K562 (cell line): ENCODE measurements at regions not wholly inside any gene's neighbourhood (a gene's known extent, or its start where the extent isn't known, plus 50 kb on each side); places are given as distances from the start of the nearest gene placed in this dataset.
"Not testable (repeated sequence)": the region's sequence is repeated elsewhere in the genome, so short reads cannot be mapped to it uniquely, and the experiment has no call there.

Experiments
- ATAC-seq: fragments of 200-7000 bp; cut with Tn5 transposase; 3 replicates; pipeline ENCODE4 v1.9.1; 2020; ENCODE audit warnings: moderate library complexity
- BruUV-seq: library from RNA; stranded (reverse); fragments of 400-500 nt; replicated peaks from 2 replicates; lab custom pipeline; 2021; lab: Mats Ljungman, UMichigan
- CTCF ChIA-PET: fragments of 300-600 bp; formaldehyde crosslinking; extraction: SDS; loops from one replicate; lab custom pipeline; 2021; ENCODE audit warnings: low intra/inter-chr PET ratio; lab: Yijun Ruan, JAX
- POLR2A ChIA-PET: fragments of 300-600, 350-650 bp; sonication (Branson Sonifier 250); formaldehyde crosslinking; extraction: SDS; loops from one replicate; lab custom pipeline; 2021; ENCODE audit warnings: antibody characterized with exemption, inconsistent platforms; lab: Yijun Ruan, JAX
- DNase-seq, 4 experiments: peaks; one replicate each; pipeline versions ENCODE4 v3.0.0 to v3.0.0-alpha.2; 2011 to 2018; ENCODE audit warnings: low spot score in 3 of 4, mixed read lengths in 3 of 4; ENCODE audit errors: extremely low read depth in 1 of 4
- FAIRE-seq: peaks from 2 replicates; lab custom pipeline; 2011; peaks lifted over from hg19 to GRCh38; lab: Jason Lieb, UNC
- H2AFZ ChIP-seq: 2 replicates; pipeline ENCODE4 v1.6.0; 2011; ENCODE audit warnings: low read depth, low read length, control low read depth, inconsistent platforms
- H3K27ac ChIP-seq: fragments of 200-600 bp; 3 replicates; pipeline ENCODE4 v1.8.0; 2011; ENCODE audit warnings: low read depth, mild to moderate bottlenecking, control low read depth, inconsistent platforms, low read length, moderate library complexity, mixed read lengths; ENCODE audit errors: extremely low read depth
- H3K27me3 ChIP-seq, 2 experiments: fragments of 300-600 bp in 1 of 2; 2 replicates in 1 of 2; 3 replicates in 1 of 2; pipeline versions ENCODE4 v1.6.0 to v1.8.0; 2011; ENCODE audit warnings: inconsistent platforms in 2 of 2, low read length in 2 of 2, mild to moderate bottlenecking in 1 of 2, mixed read lengths in 1 of 2, moderate library complexity in 1 of 2; ENCODE audit not compliant: control insufficient read depth in 2 of 2, insufficient read depth in 2 of 2
- H3K36me3 ChIP-seq: fragments of 300-600 bp; 3 replicates; pipeline ENCODE4 v1.8.0; 2011; ENCODE audit warnings: mild to moderate bottlenecking, low read length, inconsistent platforms; ENCODE audit not compliant: control insufficient read depth, insufficient read depth
- H3K4me1 ChIP-seq, 2 experiments: fragments of 200-600 bp in 1 of 2; replicated peaks in 1 of 2; 2 replicates in 1 of 2; 3 replicates in 1 of 2; pipeline versions ENCODE4 v1.5.1 to v1.8.0; 2011; ENCODE audit warnings: inconsistent platforms in 2 of 2, low read length in 2 of 2, mild to moderate bottlenecking in 1 of 2, mixed read lengths in 1 of 2, moderate library complexity in 1 of 2; ENCODE audit not compliant: control insufficient read depth in 2 of 2, insufficient read depth in 2 of 2
- H3K4me2 ChIP-seq: 2 replicates; pipeline ENCODE4 v1.6.1; 2011; ENCODE audit warnings: low read length, control low read depth, inconsistent platforms, mixed read lengths; ENCODE audit not compliant: insufficient read depth
- H3K4me3 ChIP-seq: fragments of 200-600 bp; sonication (generic), shearing (Covaris generic); 2 replicates; pipeline ENCODE4 v1.5.1; 2016; ENCODE audit warnings: control low read depth, inconsistent platforms
- H3K79me2 ChIP-seq: fragments of 200-600 bp; 3 replicates; pipeline ENCODE4 v1.8.0; 2011; ENCODE audit warnings: low read length, inconsistent platforms; ENCODE audit not compliant: control insufficient read depth, insufficient read depth
- H3K9ac ChIP-seq, 2 experiments: 2 replicates each; pipeline versions ENCODE4 v1.6.0 to v1.6.1; 2011; ENCODE audit warnings: low read depth in 2 of 2, low read length in 2 of 2, control low read depth in 1 of 2, inconsistent platforms in 1 of 2, mild to moderate bottlenecking in 1 of 2, mixed read lengths in 1 of 2; ENCODE audit not compliant: insufficient read depth in 1 of 2
- H3K9me1 ChIP-seq: one replicate; pipeline ENCODE4 v1.6.0; 2011; ENCODE audit warnings: inconsistent platforms, mild to moderate bottlenecking, low read length, moderate library complexity; ENCODE audit not compliant: control insufficient read depth, insufficient read depth
- H3K9me3 ChIP-seq: replicated peaks from 2 replicates; pipeline ENCODE4 v1.5.1; 2011; ENCODE audit warnings: low read depth, low read length, inconsistent platforms; ENCODE audit not compliant: control insufficient read depth, insufficient read depth
- H4K20me1 ChIP-seq: replicated peaks from 2 replicates; pipeline ENCODE4 v1.6.1; 2011; ENCODE audit warnings: low read length, inconsistent platforms, mixed read lengths; ENCODE audit not compliant: control insufficient read depth, insufficient read depth
- NFATC3 ChIP-seq: fragments of 450-650 bp; IDR thresholded peaks from 2 replicates; pipeline ENCODE4 v1.6.1; 2017; ENCODE audit warnings: mild to moderate bottlenecking
- ZNF212 ChIP-seq: fragments of 450-650 bp; formaldehyde crosslinking; IDR thresholded peaks from 2 replicates; pipeline ENCODE4 v1.4.0; 2020; ENCODE audit warnings: mild to moderate bottlenecking
- WGBS: fragments of 100-300 bp; shearing (Covaris generic); methylation state at CpG from one replicate; pipeline ENCODE4 v1.1.6; 2016; ENCODE audit warnings: low coverage, mixed read lengths; ENCODE audit not compliant: insufficient coverage; ENCODE audit errors: missing lambda C conversion rate; 5-methylcytosine and 5-hydroxymethylcytosine counted together
- in situ Hi-C: fragments of 300-500 bp; cut with MboI; formaldehyde crosslinking; loops from 4 replicates; pipeline ENCODE4 v1.15.0; 2018; ENCODE audit warnings: inconsistent platforms, mixed read lengths
- intact Hi-C: fragments of 100-400 bp; cut with micrococcal nuclease; formaldehyde crosslinking; loops from 2 replicates; pipeline ENCODE4 v1.14.2; 2022

DNA sequence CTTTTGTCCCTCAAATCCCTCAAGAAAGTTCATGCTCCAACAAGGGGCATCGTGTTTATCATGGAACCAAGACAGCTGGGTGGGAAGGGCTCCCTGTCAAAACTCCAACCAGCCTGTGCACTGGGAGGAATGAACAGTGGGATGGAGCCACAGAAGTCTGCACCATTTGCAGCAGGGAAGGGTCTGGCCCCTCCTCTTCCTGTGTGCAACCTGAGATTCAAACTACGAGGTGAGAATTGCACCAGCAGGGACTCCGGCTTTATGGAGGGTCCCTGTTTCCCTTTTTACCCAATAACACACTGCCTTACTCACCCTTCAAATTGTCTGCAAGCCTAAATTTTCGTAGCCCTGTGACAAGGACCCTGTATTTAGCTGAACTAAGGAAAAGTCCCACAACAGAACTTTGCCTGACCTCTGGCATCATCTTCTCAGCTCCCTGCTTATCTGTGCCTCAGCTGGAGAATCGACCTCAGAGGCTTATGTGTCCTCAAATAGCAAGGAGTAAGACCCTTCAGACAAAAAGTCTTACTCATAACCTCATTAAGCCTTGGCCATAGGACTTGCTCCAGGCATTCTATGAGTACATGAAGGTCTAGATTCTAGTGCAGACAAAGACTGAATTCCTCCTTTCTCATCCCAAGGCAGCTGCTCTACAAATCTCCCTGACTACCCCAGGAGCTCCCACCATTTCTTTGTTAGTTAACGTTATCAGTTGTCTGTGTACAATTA is 178.3 kb upstream of the SERPINE2 start:
- no peak overlapping the region for H3K4me2 ChIP-seq
- ATAC-seq (no peak), DNase-seq (no peak), FAIRE-seq (no peak)
- TF ChIP-seq NFATC3 (no peak), ZNF212 (CRISPR knock-in tag) (no peak)
- no peak overlapping the region for H3K4me3 ChIP-seq
- 0% methylated on average over 3 of the region's 6 CpGs for WGBS
- in situ Hi-C loops (no loop called here), intact Hi-C loops (no loop called here)
- no peaks in the 10 kb centered on the region for H3K27me3 ChIP-seq
- CTCF ChIA-PET, result no interaction called here
- H3K27ac ChIP-seq, result no peak overlapping the region
- BruUV-seq, result no TSS peak
- no peak overlapping the region for H3K9ac ChIP-seq
- H4K20me1 ChIP-seq, result no peaks in the 10 kb centered on the region
- no peaks in the 10 kb centered on the region for H3K4me1 ChIP-seq
- POLR2A ChIA-PET, result no interaction called here
- no peak overlapping the region for H2AFZ ChIP-seq
- no peaks in the 10 kb centered on the region for H3K79me2 ChIP-seq
- H3K9me1 ChIP-seq, result no peaks in the 10 kb centered on the region
- no peaks in the 10 kb centered on the region for H3K9me3 ChIP-seq
- H3K36me3 ChIP-seq, result no peaks in the 10 kb centered on the region

- H3K4me2 ChIP-seq, H4K20me1 ChIP-seq, ATAC-seq, H3K27ac ChIP-seq, H3K9ac ChIP-seq, H3K79me2 ChIP-seq, H3K9me3 ChIP-seq, H3K4me3 ChIP-seq, BruUV-seq, H3K9me1 ChIP-seq, DNase-seq, H3K36me3 ChIP-seq, intact Hi-C loops, in situ Hi-C loops, POLR2A ChIA-PET, H2AFZ ChIP-seq, H3K4me1 ChIP-seq, H3K27me3 ChIP-seq, CTCF ChIA-PET, FAIRE-seq: not testable (repeated sequence)
- WGBS, result 0% methylated on average over 1 of the region's 3 CpGs
These were observed 176.5 kb upstream of the SERPINE2 start for GRCh38 chr2:224215611-224216010.
